Osteoblast (primary cell): ENCODE measurements at regions not wholly inside any gene's neighbourhood (a gene's known extent, or its start where the extent isn't known, plus 50 kb on each side); places are given as distances from the start of the nearest gene placed in this dataset.

Source experiments
- DNase-seq: peaks from one replicate; pipeline ENCODE4 v3.0.0; 2011; ENCODE audit warnings: low spot score, mixed read lengths; ENCODE audit not compliant: insufficient read length; ENCODE audit errors: missing footprints
- H2AFZ ChIP-seq: 2 replicates; pipeline ENCODE4 v1.6.0; 2011; ENCODE audit warnings: mild to moderate bottlenecking, low read length
- H3K27ac ChIP-seq: 2 replicates; pipeline ENCODE4 v1.5.1; 2011; ENCODE audit warnings: mild to moderate bottlenecking, low read depth, low read length, moderate library complexity
- H3K27me3 ChIP-seq: 2 replicates; pipeline ENCODE4 v1.6.0; 2012; ENCODE audit warnings: mild to moderate bottlenecking, control low read depth, inconsistent platforms, low read length, moderate library complexity; ENCODE audit not compliant: insufficient read depth
- H3K36me3 ChIP-seq: 2 replicates; pipeline ENCODE4 v1.5.1; 2011; ENCODE audit warnings: mild to moderate bottlenecking, low read length, control low read depth, moderate library complexity; ENCODE audit not compliant: insufficient read depth
- H3K4me1 ChIP-seq: 2 replicates; pipeline ENCODE4 v1.5.1; 2011; ENCODE audit warnings: mild to moderate bottlenecking, low read length, control low read depth, moderate library complexity; ENCODE audit not compliant: insufficient read depth
- H3K4me2 ChIP-seq: 2 replicates; pipeline ENCODE4 v1.6.0; 2011; ENCODE audit warnings: mild to moderate bottlenecking, low read length; ENCODE audit not compliant: insufficient read depth
- H3K4me3 ChIP-seq: fragments of 200-600 bp; sonication (generic); 3 replicates; pipeline ENCODE4 v1.5.1; 2012; ENCODE audit warnings: mild to moderate bottlenecking, low read length, inconsistent platforms; ENCODE audit not compliant: insufficient read depth
- H3K79me2 ChIP-seq: 2 replicates; pipeline ENCODE4 v1.6.0; 2012; ENCODE audit warnings: mild to moderate bottlenecking, low read length, control low read depth, inconsistent platforms; ENCODE audit not compliant: insufficient read depth
- H3K9me3 ChIP-seq: 2 replicates; pipeline ENCODE4 v1.5.1; 2011; ENCODE audit warnings: low read depth, low read length, control low read depth
- H4K20me1 ChIP-seq: 2 replicates; pipeline ENCODE4 v1.6.0; 2012; ENCODE audit warnings: mild to moderate bottlenecking, low read length, control low read depth; ENCODE audit not compliant: insufficient read depth
- CTCF ChIP-seq: IDR thresholded peaks from 2 replicates; pipeline ENCODE4 v1.5.1; 2011; ENCODE audit warnings: mild to moderate bottlenecking, low read depth, low read length, moderate library complexity; ENCODE audit errors: extremely low read depth

DNA sequence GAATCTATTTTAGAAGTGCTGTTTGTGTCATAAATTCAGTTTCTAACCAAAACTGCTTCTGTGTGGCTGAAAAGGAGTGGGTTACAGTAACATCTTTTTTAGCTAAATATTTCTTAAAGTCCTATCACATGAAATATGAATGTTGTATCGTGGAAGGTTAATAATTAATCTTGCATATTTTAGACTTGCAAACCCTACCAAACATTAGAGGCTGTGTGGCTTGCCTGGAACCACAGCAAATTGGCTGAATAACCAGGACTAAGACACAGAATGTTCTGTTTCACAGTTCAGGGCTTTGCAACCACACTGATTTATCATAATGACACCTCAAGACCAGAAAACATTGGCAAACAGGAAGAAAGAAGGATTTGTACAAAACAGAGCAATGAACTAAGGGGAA is 208.9 kb upstream of the CNTNAP5 start:
- H3K4me1 ChIP-seq: no peaks in the 10 kb centered on the region
- H3K4me2 ChIP-seq: no peak overlapping the region
- no peak overlapping the region for H2AFZ ChIP-seq
- no peaks in the 10 kb centered on the region for H3K27me3 ChIP-seq
- no peaks in the 10 kb centered on the region for H4K20me1 ChIP-seq
- H3K36me3 ChIP-seq: no peaks in the 10 kb centered on the region
- no peak overlapping the region for H3K4me3 ChIP-seq
- no peak for DNase-seq
- no peak for TF ChIP-seq CTCF
- H3K9me3 ChIP-seq: no peaks in the 10 kb centered on the region
- H3K27ac ChIP-seq: no peak overlapping the region
- H3K79me2 ChIP-seq: no peaks in the 10 kb centered on the region

DNA sequence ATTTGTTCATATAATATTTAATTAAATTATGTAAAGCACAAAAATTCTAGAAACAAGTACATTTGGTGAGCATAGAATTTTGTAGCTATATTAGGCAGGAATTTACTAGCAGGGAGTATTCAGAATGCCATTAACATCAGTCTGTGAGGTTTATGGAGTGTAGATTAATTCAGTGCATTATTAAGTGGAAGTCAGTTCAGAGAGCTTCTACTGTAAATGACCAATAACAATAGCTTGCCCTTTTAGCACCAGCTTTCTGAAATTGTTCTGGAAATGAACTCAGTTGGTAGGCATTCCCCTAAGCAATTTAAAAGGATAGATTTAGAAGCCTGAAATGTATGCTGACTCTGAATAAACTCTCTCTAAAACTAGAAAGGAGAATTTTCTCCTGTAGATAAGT is 208.2 kb upstream of the CNTNAP5 start:
- H3K27ac ChIP-seq: no peak overlapping the region
- TF ChIP-seq CTCF: no peak
- no peaks in the 10 kb centered on the region for H3K36me3 ChIP-seq
- H2AFZ ChIP-seq: no peak overlapping the region
- no peaks in the 10 kb centered on the region for H3K79me2 ChIP-seq
- no peaks in the 10 kb centered on the region for H4K20me1 ChIP-seq
- DNase-seq: peak; percentile 11
- no peaks in the 10 kb centered on the region for H3K27me3 ChIP-seq
- no peak overlapping the region for H3K4me2 ChIP-seq
- no peaks in the 10 kb centered on the region for H3K9me3 ChIP-seq
- no peak overlapping the region for H3K4me3 ChIP-seq
- no peaks in the 10 kb centered on the region for H3K4me1 ChIP-seq

- H3K4me1 ChIP-seq: no peaks in the 10 kb centered on the region
- H3K27ac ChIP-seq: no peak overlapping the region
- H3K4me2 ChIP-seq: no peak overlapping the region
- no peak overlapping the region for H2AFZ ChIP-seq
- DNase-seq: peak; percentile 21
- H3K4me3 ChIP-seq: no peak overlapping the region
- no peaks in the 10 kb centered on the region for H3K9me3 ChIP-seq
- no peak for TF ChIP-seq CTCF
- H3K27me3 ChIP-seq: no peaks in the 10 kb centered on the region
- no peaks in the 10 kb centered on the region for H4K20me1 ChIP-seq
- H3K79me2 ChIP-seq: no peaks in the 10 kb centered on the region
- no peaks in the 10 kb centered on the region for H3K36me3 ChIP-seq
These were observed 198.3 kb upstream of the CNTNAP5 start for GRCh38 chr2:123826729-123827271.

DNA sequence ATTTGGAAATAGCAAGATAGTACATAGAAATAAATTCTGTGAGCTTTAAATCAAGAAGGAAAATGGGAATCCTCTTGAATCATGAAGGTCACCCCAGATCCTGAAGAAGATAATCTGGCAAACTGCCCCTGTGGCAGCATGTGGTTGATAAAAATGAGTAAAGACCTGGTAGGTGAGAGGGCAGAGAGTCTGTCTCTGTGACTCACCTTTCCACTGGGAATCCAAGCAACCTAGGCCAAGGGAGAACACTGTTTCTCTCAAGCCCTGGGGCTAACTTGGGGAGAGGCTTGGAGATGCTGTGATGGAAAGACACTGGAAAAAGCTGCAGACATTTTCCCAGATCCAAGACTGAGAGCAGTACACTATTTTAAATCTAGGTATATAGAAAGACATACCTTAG is 185.8 kb upstream of the CNTNAP5 start:
- Histone ChIP-seq H3K9me3 (peaks cover 3% of the 10 kb centered on the region), H3K79me2 (no peaks in the 10 kb centered on the region), H3K27ac (no peak overlapping the region), H3K36me3 (no peaks in the 10 kb centered on the region), H3K4me3 (no peak overlapping the region), H3K27me3 (no peaks in the 10 kb centered on the region), H3K4me2 (no peak overlapping the region), H4K20me1 (no peaks in the 10 kb centered on the region), H3K4me1 (no peaks in the 10 kb centered on the region), H2AFZ (no peak overlapping the region)
- TF ChIP-seq CTCF: no peak
- no peak for DNase-seq
